GM18511 (cell line): ENCODE measurements at regions not wholly inside any gene's neighbourhood (a gene's known extent, or its start where the extent isn't known, plus 50 kb on each side); places are given as distances from the start of the nearest gene placed in this dataset.

Experiments
- ATAC-seq: cut with Tn5 transposase; IDR thresholded peaks from one replicate; pipeline ENCODE4 v1.9.1; 2021; ENCODE audit warnings: mild to moderate bottlenecking, moderate library complexity; ENCODE audit not compliant: unreplicated experiment

- ATAC-seq, result no peak
These were observed 68.4 kb upstream of the ADGRL4 start for GRCh38 chr1:79074975-79075374.

- ATAC-seq, result no peak
These were observed 63.3 kb upstream of the ADGRL4 start for GRCh38 chr1:79069828-79070227.

DNA sequence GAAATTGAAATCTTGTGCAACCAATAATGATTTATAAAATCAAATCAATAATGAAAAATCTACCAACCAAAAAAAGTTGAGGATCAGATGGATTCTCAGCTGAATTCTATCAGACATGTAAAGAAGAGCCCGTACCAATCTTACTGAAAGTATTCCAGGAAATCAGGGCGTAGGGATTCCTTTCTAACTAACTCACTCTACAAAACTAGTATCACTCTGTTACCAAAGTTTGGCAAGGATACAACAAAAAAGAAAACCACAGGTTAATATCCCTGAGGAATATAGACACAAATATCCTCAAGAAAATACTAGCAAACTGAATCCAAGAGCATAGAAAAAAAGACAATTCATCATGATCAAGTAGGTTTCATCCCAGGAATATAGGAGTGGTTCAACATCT, 52.8 kb upstream of the ADGRL4 start:
- no peak for ATAC-seq
